GM21717 (cell line): ENCODE measurements at regions not wholly inside any gene's neighbourhood (a gene's known extent, or its start where the extent isn't known, plus 50 kb on each side); places are given as distances from the start of the nearest gene placed in this dataset.
"Not testable (repeated sequence)": the region's sequence is repeated elsewhere in the genome, so short reads cannot be mapped to it uniquely, and the experiment has no call there.

Source experiments
- ATAC-seq: cut with Tn5 transposase; IDR thresholded peaks from one replicate; pipeline ENCODE4 v1.9.1; 2021; ENCODE audit warnings: mild to moderate bottlenecking, moderate library complexity; ENCODE audit not compliant: unreplicated experiment

GRCh38 chr3:195635262-195635873 lies 51.6 kb upstream of the APOD start:
- not testable (repeated sequence) for ATAC-seq

GRCh38 chr3:195634426-195635261 lies 50.9 kb upstream of the APOD start:
- ATAC-seq: peak; percentile 92
